WTC11 (cell line): ENCODE measurements at regions not wholly inside any gene's neighbourhood (a gene's known extent, or its start where the extent isn't known, plus 50 kb on each side); places are given as distances from the start of the nearest gene placed in this dataset.

Source experiments
- ATF6 ChIP-seq: sonication (generic); formaldehyde crosslinking; IDR thresholded peaks from 2 replicates; pipeline ENCODE4 v1.8.1; 2023; ENCODE audit warnings: mild to moderate bottlenecking, missing genetic modification reagents
- CTCF ChIP-seq: fragments of 200-600 bp; IDR thresholded peaks from 2 replicates; pipeline ENCODE4 v1.8.0; 2022; ENCODE audit warnings: antibody characterized with exemption
- IRF2 ChIP-seq: sonication (generic); formaldehyde crosslinking; IDR thresholded peaks from 2 replicates; pipeline ENCODE4 v1.8.0; 2022; ENCODE audit warnings: low read depth, missing genetic modification reagents, borderline replicate concordance
- JUN ChIP-seq: sonication (generic); formaldehyde crosslinking; IDR thresholded peaks from 2 replicates; pipeline ENCODE4 v1.8.0; 2023; ENCODE audit warnings: mild to moderate bottlenecking, missing genetic modification reagents
- MAX ChIP-seq: sonication (generic); formaldehyde crosslinking; IDR thresholded peaks from 2 replicates; pipeline ENCODE4 v1.8.0; 2022; ENCODE audit warnings: mild to moderate bottlenecking, missing genetic modification reagents
- NFYB ChIP-seq: sonication (generic); formaldehyde crosslinking; conservative IDR thresholded peaks from 2 replicates; pipeline ENCODE4 v1.8.0; 2022; ENCODE audit warnings: low read depth, missing genetic modification reagents
- NR1H2 ChIP-seq: sonication (generic); formaldehyde crosslinking; IDR thresholded peaks from 2 replicates; pipeline ENCODE4 v1.9.0; 2021; ENCODE audit warnings: mild to moderate bottlenecking, moderate library complexity, missing genetic modification reagents
- TEAD1 ChIP-seq: sonication (generic); formaldehyde crosslinking; IDR thresholded peaks from 2 replicates; pipeline ENCODE4 v1.8.0; 2022; ENCODE audit warnings: mild to moderate bottlenecking, missing genetic modification reagents
- ZNF416 ChIP-seq: fragments of 250-450 bp; sonication (Bioruptor Pico); IDR thresholded peaks from 2 replicates; pipeline ENCODE4 v1.9.0; 2021; ENCODE audit warnings: mild to moderate bottlenecking, inconsistent platforms

GRCh38 chr10:47065903-47066302, 154.7 kb downstream of the PTPN20 start:
- TF ChIP-seq CTCF (no peak), NFYB (CRISPR knock-in tag) (no peak), ATF6 (no peak), MAX (CRISPR knock-in tag) (no peak), TEAD1 (CRISPR knock-in tag) (no peak), JUN (CRISPR knock-in tag) (no peak), ZNF416 (CRISPR knock-in tag) (no peak), IRF2 (CRISPR knock-in tag) (no peak), NR1H2 (CRISPR knock-in tag) (no peak)
